NCI-H2171 treated with DMSO at 0.1 percent for 48 hours (cell line): ENCODE measurements at regions not wholly inside any gene's neighbourhood (a gene's known extent, or its start where the extent isn't known, plus 50 kb on each side); places are given as distances from the start of the nearest gene placed in this dataset.
"Not testable (repeated sequence)": the region's sequence is repeated elsewhere in the genome, so short reads cannot be mapped to it uniquely, and the experiment has no call there.

ENCODE experiments used
- DNase-seq: peaks from one replicate; lab custom pipeline; 2025; lab: John Stamatoyannopoulos, UW

GRCh38 chr10:33476757-33477273 lies 142.3 kb upstream of the NRP1 start:
- no peak for DNase-seq

- DNase-seq: no peak
Measured at GRCh38 chr10:33473688-33474087, 139.2 kb upstream of the NRP1 start.

- not testable (repeated sequence) for DNase-seq
Measured at GRCh38 chr10:33468006-33468405, 133.5 kb upstream of the NRP1 start.

GRCh38 chr10:33465747-33466146 lies 131.3 kb upstream of the NRP1 start:
- no peak for DNase-seq

GRCh38 chr10:33463011-33463410 lies 128.5 kb upstream of the NRP1 start:
- DNase-seq: no peak

- DNase-seq: no peak
Measured at GRCh38 chr10:33461295-33461640, 126.8 kb upstream of the NRP1 start.

GRCh38 chr10:33460505-33461294 lies 126.2 kb upstream of the NRP1 start:
- no peak for DNase-seq

- no peak for DNase-seq
Measured at GRCh38 chr10:33459602-33460001, 125.1 kb upstream of the NRP1 start.

GRCh38 chr10:33455029-33455428 lies 120.6 kb upstream of the NRP1 start:
- DNase-seq: no peak

- DNase-seq: no peak
Measured at GRCh38 chr10:33454554-33454953, 120.1 kb upstream of the NRP1 start.

GRCh38 chr10:33453081-33454025 lies 118.9 kb upstream of the NRP1 start:
- DNase-seq: no peak

GRCh38 chr10:33448421-33449140 lies 114.1 kb upstream of the NRP1 start:
- no peak for DNase-seq

- no peak for DNase-seq
Measured at GRCh38 chr10:33441561-33441960, 107.1 kb upstream of the NRP1 start.

- DNase-seq: no peak
Measured at GRCh38 chr10:33434933-33435332, 100.5 kb upstream of the NRP1 start.

- no peak for DNase-seq
Measured at GRCh38 chr10:33428682-33429081, 94.2 kb upstream of the NRP1 start.

- no peak for DNase-seq
Measured at GRCh38 chr10:33423154-33423529, 88.7 kb upstream of the NRP1 start.

- DNase-seq: no peak
Measured at GRCh38 chr10:33422471-33423153, 88.1 kb upstream of the NRP1 start.

- no peak for DNase-seq
Measured at GRCh38 chr10:33421789-33422462, 87.5 kb upstream of the NRP1 start.

GRCh38 chr10:33419311-33419710 lies 84.8 kb upstream of the NRP1 start:
- DNase-seq: no peak

- no peak for DNase-seq
Measured at GRCh38 chr10:33418301-33418700, 83.8 kb upstream of the NRP1 start.

- no peak for DNase-seq
Measured at GRCh38 chr10:33416691-33417090, 82.2 kb upstream of the NRP1 start.
